ENCODE measurements at regions not wholly inside any gene's neighbourhood (a gene's known extent, or its start where the extent isn't known, plus 50 kb on each side); places are given as distances from the start of the nearest gene placed in this dataset.

- Histone ChIP-seq H3K4me3 (ENCODE audit: insufficient read length, low read depth) (no peak overlapping the region), H3K9me3 (ENCODE audit: insufficient read depth, low read length) (no peaks in the 10 kb centered on the region), H3K9ac (ENCODE audit: insufficient read length, low read depth) (no peak overlapping the region), H3K4me1 (ENCODE audit: insufficient read depth, insufficient read length) (no peaks in the 10 kb centered on the region), H3K36me3 (ENCODE audit: insufficient read depth, insufficient read length, low read length) (no peaks in the 10 kb centered on the region), H3K27me3 (ENCODE audit: insufficient read depth, insufficient read length) (peaks cover 2% of the 10 kb centered on the region)
- DNase-seq (ENCODE audit: low read depth, low spot score): no peak
- TF ChIP-seq SUZ12 (IDR thresholded peaks at IDR 0.05; ENCODE audit: extremely low read depth, insufficient read depth, insufficient read length) (no peak), ZNF274 (IDR thresholded peaks at IDR 0.05; ENCODE audit: low read depth, low read length) (no peak), YY1 (IDR thresholded peaks at IDR 0.05; ENCODE audit: insufficient read depth, insufficient read length) (no peak)
These were observed 74.5 kb upstream of the USP24 start for GRCh38 chr1:55289614-55290013.

DNA sequence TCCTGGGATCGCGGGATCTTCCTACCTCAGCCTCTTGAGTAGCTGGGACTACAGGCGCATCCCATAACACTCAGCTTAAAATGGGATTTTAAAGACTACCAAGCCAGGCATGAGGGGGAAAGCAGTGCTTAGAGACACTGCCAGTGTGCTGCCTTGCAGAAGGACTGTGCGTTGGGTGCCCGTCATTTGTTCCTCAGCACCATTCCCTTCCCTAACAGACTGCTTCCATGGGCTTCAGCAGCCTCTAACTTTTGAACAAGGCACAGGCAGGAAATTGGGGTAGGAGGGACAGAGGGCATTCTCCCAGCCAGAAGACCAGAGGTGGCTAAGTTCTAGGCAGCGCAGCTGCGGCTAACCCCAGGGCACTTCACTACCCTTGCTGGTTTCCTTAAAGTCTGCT, 73.9 kb upstream of the USP24 start:
- no peak for TF ChIP-seq SUZ12 (IDR thresholded peaks at IDR 0.05; ENCODE audit: extremely low read depth, insufficient read depth, insufficient read length)
- no peak for TF ChIP-seq YY1 (IDR thresholded peaks at IDR 0.05; ENCODE audit: insufficient read depth, insufficient read length)
- TF ChIP-seq ZNF274 (IDR thresholded peaks at IDR 0.05; ENCODE audit: low read depth, low read length): no peak
- Histone ChIP-seq H3K4me1 (ENCODE audit: insufficient read depth, insufficient read length) (no peaks in the 10 kb centered on the region), H3K27me3 (ENCODE audit: insufficient read depth, insufficient read length) (peaks cover 2% of the 10 kb centered on the region)

DNA sequence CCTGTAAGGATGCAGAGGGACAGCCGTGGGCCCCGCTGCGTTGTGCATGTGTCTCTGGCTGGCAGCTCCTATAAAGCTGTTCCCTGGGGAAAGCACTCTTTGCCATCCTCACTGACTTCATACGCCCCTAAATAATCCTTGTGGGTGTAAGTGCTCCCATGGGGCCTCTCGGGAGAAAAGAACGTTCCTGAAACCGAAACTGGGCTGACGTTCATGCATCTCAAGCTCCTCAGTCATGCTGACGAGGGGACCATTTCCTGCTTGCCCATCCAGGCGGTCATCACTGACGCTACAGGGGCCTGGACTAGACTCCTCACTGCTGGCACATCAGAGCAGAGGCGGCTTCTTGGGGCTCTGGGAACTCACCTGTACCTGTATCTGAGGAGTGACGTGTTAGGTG, 73.1 kb upstream of the USP24 start:
- H3K36me3 ChIP-seq (ENCODE audit: insufficient read depth, insufficient read length, low read length): no peaks in the 10 kb centered on the region
- DNase-seq (ENCODE audit: low read depth, low spot score): no peak
- no peak overlapping the region for H3K9ac ChIP-seq (ENCODE audit: insufficient read length, low read depth)
- TF ChIP-seq SUZ12 (IDR thresholded peaks at IDR 0.05; ENCODE audit: extremely low read depth, insufficient read depth, insufficient read length) (no peak), ZNF274 (IDR thresholded peaks at IDR 0.05; ENCODE audit: low read depth, low read length) (no peak), YY1 (IDR thresholded peaks at IDR 0.05; ENCODE audit: insufficient read depth, insufficient read length) (no peak)
- no peak overlapping the region for H3K4me3 ChIP-seq (ENCODE audit: insufficient read length, low read depth)
- peaks cover 2% of the 10 kb centered on the region for H3K27me3 ChIP-seq (ENCODE audit: insufficient read depth, insufficient read length)
- H3K9me3 ChIP-seq (ENCODE audit: insufficient read depth, low read length): no peaks in the 10 kb centered on the region
- H3K4me1 ChIP-seq (ENCODE audit: insufficient read depth, insufficient read length): no peaks in the 10 kb centered on the region

More for the DNA sequence above, 73.9 kb upstream of the USP24 start:
- no peak for DNase-seq (ENCODE audit: low read depth, low spot score)
- no peaks in the 10 kb centered on the region for H3K9me3 ChIP-seq (ENCODE audit: insufficient read depth, low read length)
- no peak overlapping the region for H3K4me3 ChIP-seq (ENCODE audit: insufficient read length, low read depth)
- H3K9ac ChIP-seq (ENCODE audit: insufficient read length, low read depth): no peak overlapping the region
- H3K36me3 ChIP-seq (ENCODE audit: insufficient read depth, insufficient read length, low read length): no peaks in the 10 kb centered on the region

DNA sequence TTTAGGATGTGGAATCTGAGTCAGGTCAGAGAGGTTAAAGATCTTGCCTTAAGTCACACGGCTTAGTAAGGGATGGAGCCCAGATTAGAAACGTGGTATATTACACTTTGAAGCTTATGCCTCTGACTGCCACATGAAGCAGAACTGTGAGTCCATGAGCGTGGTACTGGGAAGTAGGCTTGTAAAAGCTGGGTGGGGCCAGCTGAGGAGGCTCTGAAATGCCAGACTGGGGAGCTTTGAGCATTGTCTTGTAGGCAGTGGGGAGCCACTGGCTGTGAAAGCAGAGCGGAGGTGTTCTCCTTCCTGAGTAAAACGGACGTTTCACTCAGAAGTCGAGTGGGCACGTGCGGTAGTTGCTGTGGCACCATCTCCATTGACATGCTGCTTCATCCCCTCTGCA, 72.6 kb upstream of the USP24 start:
- Histone ChIP-seq H3K4me1 (ENCODE audit: insufficient read depth, insufficient read length) (no peaks in the 10 kb centered on the region), H3K9ac (ENCODE audit: insufficient read length, low read depth) (no peak overlapping the region), H3K36me3 (ENCODE audit: insufficient read depth, insufficient read length, low read length) (no peaks in the 10 kb centered on the region), H3K9me3 (ENCODE audit: insufficient read depth, low read length) (no peaks in the 10 kb centered on the region), H3K4me3 (ENCODE audit: insufficient read length, low read depth) (no peak overlapping the region), H3K27me3 (ENCODE audit: insufficient read depth, insufficient read length) (peaks cover 2% of the 10 kb centered on the region)
- TF ChIP-seq SUZ12 (IDR thresholded peaks at IDR 0.05; ENCODE audit: extremely low read depth, insufficient read depth, insufficient read length): no peak
- no peak for TF ChIP-seq ZNF274 (IDR thresholded peaks at IDR 0.05; ENCODE audit: low read depth, low read length)
- TF ChIP-seq YY1 (IDR thresholded peaks at IDR 0.05; ENCODE audit: insufficient read depth, insufficient read length): no peak
- DNase-seq (ENCODE audit: low read depth, low spot score): no peak

GRCh38 chr1:55286856-55287602, 71.9 kb upstream of the USP24 start:
- Histone ChIP-seq H3K9me3 (ENCODE audit: insufficient read depth, low read length) (no peaks in the 10 kb centered on the region), H3K27me3 (ENCODE audit: insufficient read depth, insufficient read length) (no peaks in the 10 kb centered on the region), H3K4me1 (ENCODE audit: insufficient read depth, insufficient read length) (no peaks in the 10 kb centered on the region), H3K4me3 (ENCODE audit: insufficient read length, low read depth) (no peak overlapping the region), H3K36me3 (ENCODE audit: insufficient read depth, insufficient read length, low read length) (no peaks in the 10 kb centered on the region), H3K9ac (ENCODE audit: insufficient read length, low read depth) (no peak overlapping the region)
- TF ChIP-seq SUZ12 (IDR thresholded peaks at IDR 0.05; ENCODE audit: extremely low read depth, insufficient read depth, insufficient read length): no peak
- no peak for TF ChIP-seq ZNF274 (IDR thresholded peaks at IDR 0.05; ENCODE audit: low read depth, low read length)
- TF ChIP-seq YY1 (IDR thresholded peaks at IDR 0.05; ENCODE audit: insufficient read depth, insufficient read length): no peak
- no peak for DNase-seq (ENCODE audit: low read depth, low spot score)

DNA sequence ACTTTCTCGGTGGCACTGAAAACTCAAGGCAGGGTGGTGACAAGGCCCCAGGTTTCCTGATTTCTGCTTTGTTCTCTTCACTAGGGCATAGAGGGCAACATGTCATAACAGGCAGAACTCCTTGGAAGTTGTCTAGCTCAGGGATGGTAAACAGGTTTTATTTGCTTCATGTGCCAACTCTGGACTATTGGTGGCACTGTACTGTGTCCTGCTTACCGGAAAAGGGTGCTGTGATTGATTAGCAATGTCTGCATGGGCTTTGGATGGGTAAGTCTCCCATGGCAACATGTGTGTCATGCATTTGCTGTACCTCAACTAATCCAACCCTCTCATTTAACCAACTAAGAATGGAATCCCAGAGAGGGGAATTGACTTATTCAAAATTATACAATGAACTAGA, 70.7 kb upstream of the USP24 start:
- no peak overlapping the region for H3K9ac ChIP-seq (ENCODE audit: insufficient read length, low read depth)
- H3K36me3 ChIP-seq (ENCODE audit: insufficient read depth, insufficient read length, low read length): no peaks in the 10 kb centered on the region
- TF ChIP-seq ZNF274 (IDR thresholded peaks at IDR 0.05; ENCODE audit: low read depth, low read length) (no peak), YY1 (IDR thresholded peaks at IDR 0.05; ENCODE audit: insufficient read depth, insufficient read length) (no peak), SUZ12 (IDR thresholded peaks at IDR 0.05; ENCODE audit: extremely low read depth, insufficient read depth, insufficient read length) (no peak)
- no peak overlapping the region for H3K4me3 ChIP-seq (ENCODE audit: insufficient read length, low read depth)
- no peaks in the 10 kb centered on the region for H3K4me1 ChIP-seq (ENCODE audit: insufficient read depth, insufficient read length)
- DNase-seq (ENCODE audit: low read depth, low spot score): no peak
- no peaks in the 10 kb centered on the region for H3K27me3 ChIP-seq (ENCODE audit: insufficient read depth, insufficient read length)
- no peaks in the 10 kb centered on the region for H3K9me3 ChIP-seq (ENCODE audit: insufficient read depth, low read length)

GRCh38 chr1:55284856-55285255, 69.7 kb upstream of the USP24 start:
- no peak for DNase-seq (ENCODE audit: low read depth, low spot score)
- Histone ChIP-seq H3K27me3 (ENCODE audit: insufficient read depth, insufficient read length) (no peaks in the 10 kb centered on the region), H3K4me1 (ENCODE audit: insufficient read depth, insufficient read length) (no peaks in the 10 kb centered on the region), H3K4me3 (ENCODE audit: insufficient read length, low read depth) (no peak overlapping the region), H3K36me3 (ENCODE audit: insufficient read depth, insufficient read length, low read length) (no peaks in the 10 kb centered on the region), H3K9me3 (ENCODE audit: insufficient read depth, low read length) (no peaks in the 10 kb centered on the region), H3K9ac (ENCODE audit: insufficient read length, low read depth) (no peak overlapping the region)
- TF ChIP-seq YY1 (IDR thresholded peaks at IDR 0.05; ENCODE audit: insufficient read depth, insufficient read length) (no peak), SUZ12 (IDR thresholded peaks at IDR 0.05; ENCODE audit: extremely low read depth, insufficient read depth, insufficient read length) (no peak), ZNF274 (IDR thresholded peaks at IDR 0.05; ENCODE audit: low read depth, low read length) (no peak)

Measured in NT2/D1 (cell line).